ENCODE measurements at regions not wholly inside any gene's neighbourhood (a gene's known extent, or its start where the extent isn't known, plus 50 kb on each side); places are given as distances from the start of the nearest gene placed in this dataset.

DNA sequence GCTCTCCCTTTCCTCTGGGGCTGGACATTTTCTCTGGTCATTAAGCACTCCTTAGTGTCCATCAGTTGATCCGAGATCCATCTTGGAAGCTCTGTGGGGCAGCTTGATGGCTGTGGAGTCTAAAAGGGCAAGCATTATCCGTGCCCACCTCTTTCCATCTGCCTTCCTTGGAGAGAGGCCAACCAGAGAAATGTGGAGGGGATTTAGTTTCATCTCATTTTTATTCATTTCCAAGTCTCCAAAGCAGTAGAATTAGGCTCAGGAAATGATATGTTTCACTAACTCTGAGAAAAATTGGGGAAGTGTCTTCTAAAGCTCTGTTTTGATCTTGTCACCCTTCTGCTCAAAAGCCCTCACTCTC lies 95.9 kb upstream of the KLHL25 start:
- Mint-ChIP-seq H3K4me1 (no peaks in the 10 kb centered on the region), H3K27ac (no peak overlapping the region), H3K36me3 (ENCODE audit: low read depth) (no peaks in the 10 kb centered on the region), H3K9me3 (no peaks in the 10 kb centered on the region), H3K27me3 (peaks cover 13% of the 10 kb centered on the region), H3K4me3 (no peak overlapping the region)
- TF ChIP-seq, protein P1, sequence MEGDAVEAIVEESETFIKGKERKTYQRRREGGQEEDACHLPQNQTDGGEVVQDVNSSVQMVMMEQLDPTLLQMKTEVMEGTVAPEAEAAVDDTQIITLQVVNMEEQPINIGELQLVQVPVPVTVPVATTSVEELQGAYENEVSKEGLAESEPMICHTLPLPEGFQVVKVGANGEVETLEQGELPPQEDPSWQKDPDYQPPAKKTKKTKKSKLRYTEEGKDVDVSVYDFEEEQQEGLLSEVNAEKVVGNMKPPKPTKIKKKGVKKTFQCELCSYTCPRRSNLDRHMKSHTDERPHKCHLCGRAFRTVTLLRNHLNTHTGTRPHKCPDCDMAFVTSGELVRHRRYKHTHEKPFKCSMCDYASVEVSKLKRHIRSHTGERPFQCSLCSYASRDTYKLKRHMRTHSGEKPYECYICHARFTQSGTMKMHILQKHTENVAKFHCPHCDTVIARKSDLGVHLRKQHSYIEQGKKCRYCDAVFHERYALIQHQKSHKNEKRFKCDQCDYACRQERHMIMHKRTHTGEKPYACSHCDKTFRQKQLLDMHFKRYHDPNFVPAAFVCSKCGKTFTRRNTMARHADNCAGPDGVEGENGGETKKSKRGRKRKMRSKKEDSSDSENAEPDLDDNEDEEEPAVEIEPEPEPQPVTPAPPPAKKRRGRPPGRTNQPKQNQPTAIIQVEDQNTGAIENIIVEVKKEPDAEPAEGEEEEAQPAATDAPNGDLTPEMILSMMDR (IDR thresholded peaks at IDR 0.05): no peak
- intact Hi-C loops (cut with micrococcal nuclease): no loop called here
- ChIA-PET POLR2A (no interaction called here), CTCF (no interaction called here)
- no peak for ATAC-seq (ENCODE audit: low read depth)
- no peak for DNase-seq

DNA sequence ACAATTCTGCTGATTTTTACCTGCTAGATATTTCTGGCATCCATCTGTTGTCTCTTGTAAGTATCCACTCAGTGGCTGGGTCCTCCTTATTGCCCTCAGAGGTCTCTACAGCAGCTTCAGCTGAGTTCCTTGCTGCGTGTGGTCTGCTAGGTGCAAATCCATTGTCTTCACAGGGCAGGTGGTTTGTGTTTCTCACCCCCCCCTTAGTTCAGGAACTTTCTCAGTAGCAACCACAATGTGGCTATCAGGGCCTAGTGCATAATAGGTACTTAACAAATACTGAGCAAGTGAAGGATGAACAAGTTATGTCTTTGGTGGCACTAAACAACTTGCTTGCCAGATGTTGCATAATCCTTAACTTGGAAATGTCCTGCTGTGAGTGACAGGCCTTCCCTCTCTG lies 96.7 kb upstream of the KLHL25 start:
- intact Hi-C loops (cut with micrococcal nuclease): no loop called here
- H3K9me3 Mint-ChIP-seq: no peaks in the 10 kb centered on the region
- H3K4me3 Mint-ChIP-seq: no peak overlapping the region
- no peak overlapping the region for H3K27ac Mint-ChIP-seq
- TF ChIP-seq, protein P1 (IDR thresholded peaks at IDR 0.05): no peak
- no peaks in the 10 kb centered on the region for H3K4me1 Mint-ChIP-seq
- H3K27me3 Mint-ChIP-seq: peaks cover 13% of the 10 kb centered on the region
- ATAC-seq (ENCODE audit: low read depth) (no peak), DNase-seq (no peak)
- no peaks in the 10 kb centered on the region for H3K36me3 Mint-ChIP-seq (ENCODE audit: low read depth)
- POLR2A ChIA-PET: no interaction called here
- CTCF ChIA-PET: no interaction called here

DNA sequence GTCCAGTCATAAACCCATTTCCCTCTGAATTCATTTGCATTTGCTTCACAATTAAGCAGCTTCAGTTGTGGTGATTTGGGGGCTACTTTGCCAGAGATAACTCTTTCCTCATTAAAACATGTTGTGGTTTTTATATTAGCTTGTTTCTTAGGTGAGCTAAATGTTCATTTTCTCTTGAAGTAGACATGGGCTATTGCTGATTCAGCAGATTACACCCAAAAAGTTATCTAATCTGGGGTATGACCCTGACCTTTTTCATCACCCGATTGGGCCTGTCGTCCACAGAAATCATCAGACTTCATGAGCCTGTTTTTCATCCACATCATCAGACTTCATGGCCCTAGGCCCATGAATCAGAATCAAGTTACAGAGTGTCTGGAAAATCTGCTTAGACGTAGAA lies 97.5 kb upstream of the KLHL25 start:
- Mint-ChIP-seq H3K27ac (no peak overlapping the region), H3K36me3 (ENCODE audit: low read depth) (no peaks in the 10 kb centered on the region), H3K27me3 (peaks cover 13% of the 10 kb centered on the region), H3K9me3 (no peaks in the 10 kb centered on the region), H3K4me1 (no peaks in the 10 kb centered on the region), H3K4me3 (no peak overlapping the region)
- intact Hi-C loops (cut with micrococcal nuclease): no loop called here
- TF ChIP-seq, protein P1 (IDR thresholded peaks at IDR 0.05): no peak
- DNase-seq (no peak), ATAC-seq (ENCODE audit: low read depth) (no peak)
- ChIA-PET POLR2A (no interaction called here), CTCF (no interaction called here)

DNA sequence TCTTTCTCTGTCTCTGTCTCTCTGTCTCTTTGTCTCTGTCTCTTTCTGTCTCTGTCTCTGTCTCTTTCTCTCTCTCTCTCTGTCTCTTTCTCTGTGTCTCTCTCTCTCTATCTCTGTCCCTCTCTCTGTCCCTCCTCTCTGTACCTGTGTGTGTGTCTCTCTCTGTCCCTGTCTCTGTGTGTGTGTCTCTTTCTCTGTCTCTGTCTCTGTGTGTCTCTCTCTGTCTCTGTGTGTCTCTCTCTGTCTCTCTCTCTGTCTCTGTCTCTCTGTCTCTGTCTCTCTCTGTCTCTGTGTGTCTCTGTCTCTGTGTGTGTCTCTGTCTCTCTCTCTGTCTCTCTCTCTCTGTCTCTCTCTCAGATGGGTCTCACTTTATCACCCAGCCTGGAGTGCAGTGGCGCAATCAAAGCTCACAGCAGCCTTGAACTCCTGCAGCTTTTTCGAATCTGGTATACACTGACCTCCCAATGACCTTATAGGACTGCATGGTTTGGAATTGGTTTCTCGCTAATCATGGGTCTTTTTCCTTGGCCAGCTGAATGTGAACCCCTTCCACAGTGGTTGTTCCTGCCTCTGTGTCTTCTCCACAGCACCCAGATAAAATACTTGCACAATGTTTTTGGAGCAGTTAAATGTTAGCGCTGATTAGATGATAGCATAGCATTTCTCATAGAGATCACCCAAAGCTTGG lies 102.6 kb upstream of the KLHL25 start:
- no peak overlapping the region for H3K4me3 Mint-ChIP-seq
- peaks cover 26% of the 10 kb centered on the region for H3K27me3 Mint-ChIP-seq
- H3K4me1 Mint-ChIP-seq: no peaks in the 10 kb centered on the region
- no peak for ATAC-seq (ENCODE audit: low read depth)
- intact Hi-C loops (cut with micrococcal nuclease): no loop called here
- TF ChIP-seq, protein P1 (IDR thresholded peaks at IDR 0.05): no peak
- no peak for DNase-seq
- H3K9me3 Mint-ChIP-seq: no peaks in the 10 kb centered on the region
- no peak overlapping the region for H3K27ac Mint-ChIP-seq
- POLR2A ChIA-PET: no interaction called here
- no peaks in the 10 kb centered on the region for H3K36me3 Mint-ChIP-seq (ENCODE audit: low read depth)
- CTCF ChIA-PET: no interaction called here

DNA sequence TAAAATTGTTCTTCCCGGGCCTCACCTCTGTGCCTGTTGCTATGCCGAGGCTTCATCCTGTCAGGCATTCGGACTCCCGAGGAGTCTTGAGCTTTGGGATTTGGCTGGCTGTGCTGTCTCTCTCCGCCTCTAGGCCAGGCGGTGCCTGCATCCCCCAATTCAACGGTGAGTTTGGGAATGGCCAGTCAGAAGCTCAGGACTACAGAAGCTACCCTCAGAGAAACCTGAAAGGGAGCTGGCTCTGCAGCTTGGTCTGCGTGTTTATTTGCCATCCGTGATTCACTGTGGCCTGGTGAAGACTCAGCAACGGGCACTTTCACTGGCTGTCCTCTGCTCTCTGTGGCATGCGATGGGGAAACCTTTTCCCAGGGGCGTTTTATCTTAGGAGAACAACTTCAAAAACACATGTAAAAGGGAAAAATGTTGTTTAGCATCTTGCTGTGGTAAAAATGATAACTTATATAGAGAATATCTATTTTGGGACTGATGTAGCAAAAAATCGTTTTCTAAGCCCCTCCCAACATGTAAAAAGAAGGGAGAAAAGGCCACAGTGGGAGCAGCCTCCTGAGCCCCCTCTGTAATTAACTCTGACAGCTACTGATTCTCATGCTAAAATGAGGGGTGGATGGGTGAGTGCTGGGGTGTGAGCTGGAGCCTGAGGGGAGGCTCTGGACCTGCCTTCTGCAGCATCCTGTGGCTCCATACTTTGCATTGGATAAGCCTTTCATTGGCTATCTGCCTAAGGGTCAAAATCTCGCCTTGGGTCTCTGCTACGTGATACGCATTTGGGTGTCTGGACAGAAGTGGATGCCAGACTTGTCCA lies 103.4 kb upstream of the KLHL25 start:
- H3K36me3 Mint-ChIP-seq (ENCODE audit: low read depth): no peaks in the 10 kb centered on the region
- TF ChIP-seq, protein P1 (IDR thresholded peaks at IDR 0.05): no peak
- H3K27me3 Mint-ChIP-seq: peaks cover 26% of the 10 kb centered on the region
- intact Hi-C loops (cut with micrococcal nuclease): no loop called here
- no peak for ATAC-seq (ENCODE audit: low read depth)
- H3K4me1 Mint-ChIP-seq: no peaks in the 10 kb centered on the region
- H3K9me3 Mint-ChIP-seq: no peaks in the 10 kb centered on the region
- no peak overlapping the region for H3K27ac Mint-ChIP-seq
- POLR2A ChIA-PET: no interaction called here
- H3K4me3 Mint-ChIP-seq: no peak overlapping the region
- no peak for DNase-seq
- CTCF ChIA-PET: no interaction called here

Data from activated B cell treated with CpG ODN at 0.5 μM for 24 hours (primary cell).